KOPT-K1 (cell line): ENCODE measurements at regions not wholly inside any gene's neighbourhood (a gene's known extent, or its start where the extent isn't known, plus 50 kb on each side); places are given as distances from the start of the nearest gene placed in this dataset.

Experiments used
- H3K27ac ChIP-seq: fragments of 200-600 bp; sonication (generic); 2 replicates; pipeline ENCODE4 v1.5.1; 2016; ENCODE audit warnings: antibody characterized with exemption, mild to moderate bottlenecking, low read depth, low read length; ENCODE audit not compliant: poor library complexity, severe bottlenecking
- H3K36me3 ChIP-seq: fragments of 200-600 bp; sonication (generic); 2 replicates; pipeline ENCODE4 v1.5.1; 2017; ENCODE audit warnings: antibody characterized with exemption, mild to moderate bottlenecking, low read length, moderate library complexity; ENCODE audit not compliant: insufficient read depth
- H3K9me3 ChIP-seq: fragments of 200-600 bp; sonication (generic); 2 replicates; pipeline ENCODE4 v1.5.1; 2017; ENCODE audit warnings: antibody characterized with exemption, low read length, mild to moderate bottlenecking; ENCODE audit not compliant: insufficient read depth, poor library complexity, severe bottlenecking

- Histone ChIP-seq H3K27ac (no peak overlapping the region), H3K9me3 (peaks cover 27% of the 10 kb centered on the region), H3K36me3 (no peaks in the 10 kb centered on the region)
These were observed 68.8 kb upstream of the ARHGAP18 start for GRCh38 chr6:129778793-129779192.

- Histone ChIP-seq H3K9me3 (peaks cover 27% of the 10 kb centered on the region), H3K36me3 (no peaks in the 10 kb centered on the region), H3K27ac (no peak overlapping the region)
These were observed 67.4 kb upstream of the ARHGAP18 start for GRCh38 chr6:129777371-129777770.

- H3K36me3 ChIP-seq, result no peaks in the 10 kb centered on the region
- H3K27ac ChIP-seq, result no peak overlapping the region
These were observed 66.8 kb upstream of the ARHGAP18 start for GRCh38 chr6:129776542-129777330.

GRCh38 chr6:129774697-129775447 is 64.9 kb upstream of the ARHGAP18 start:
- peak overlapping the region; percentile 19 for H3K27ac ChIP-seq

More at GRCh38 chr6:129776542-129777330, 66.8 kb upstream of the ARHGAP18 start:
- H3K9me3 ChIP-seq, result peaks cover 27% of the 10 kb centered on the region

GRCh38 chr6:129773304-129773703 is 63.3 kb upstream of the ARHGAP18 start:
- Histone ChIP-seq H3K27ac (peak overlapping the region; percentile 12), H3K36me3 (no peaks in the 10 kb centered on the region), H3K9me3 (peaks cover 9% of the 10 kb centered on the region)

More at GRCh38 chr6:129774697-129775447, 64.9 kb upstream of the ARHGAP18 start:
- H3K9me3 ChIP-seq, result peaks cover 22% of the 10 kb centered on the region
- no peaks in the 10 kb centered on the region for H3K36me3 ChIP-seq

- Histone ChIP-seq H3K36me3 (no peaks in the 10 kb centered on the region), H3K27ac (no peak overlapping the region), H3K9me3 (no peaks in the 10 kb centered on the region)
These were observed 61.7 kb upstream of the ARHGAP18 start for GRCh38 chr6:129771678-129772077.

- no peaks in the 10 kb centered on the region for H3K36me3 ChIP-seq
- no peaks in the 10 kb centered on the region for H3K9me3 ChIP-seq
- peak overlapping the region; percentile 45 for H3K27ac ChIP-seq
These were observed 58.0 kb upstream of the ARHGAP18 start for GRCh38 chr6:129767776-129768485.

- peak overlapping the region; percentile 45 for H3K27ac ChIP-seq
- H3K36me3 ChIP-seq, result no peaks in the 10 kb centered on the region
These were observed 57.2 kb upstream of the ARHGAP18 start for GRCh38 chr6:129766959-129767728.

GRCh38 chr6:129764761-129765407 is 54.9 kb upstream of the ARHGAP18 start:
- Histone ChIP-seq H3K36me3 (no peaks in the 10 kb centered on the region), H3K27ac (no peak overlapping the region), H3K9me3 (no peaks in the 10 kb centered on the region)

More at GRCh38 chr6:129766959-129767728, 57.2 kb upstream of the ARHGAP18 start:
- H3K9me3 ChIP-seq, result no peaks in the 10 kb centered on the region

- no peaks in the 10 kb centered on the region for H3K9me3 ChIP-seq
- no peaks in the 10 kb centered on the region for H3K36me3 ChIP-seq
- no peak overlapping the region for H3K27ac ChIP-seq
These were observed 50.0 kb upstream of the ARHGAP18 start for GRCh38 chr6:129759796-129760605.
